CD8-positive, alpha-beta memory T cell (primary cell): ENCODE measurements at regions not wholly inside any gene's neighbourhood (a gene's known extent, or its start where the extent isn't known, plus 50 kb on each side); places are given as distances from the start of the nearest gene placed in this dataset.

ENCODE experiments used
- CTCF ChIA-PET: fragments of 350-600 bp; sonication (Branson Sonifier 250); formaldehyde crosslinking; loops from one replicate; lab custom pipeline; 2021; ENCODE audit warnings: antibody characterized with exemption; lab: Charles Lee
- POLR2A ChIA-PET: fragments of 350-600 bp; sonication (Branson Sonifier 250); formaldehyde crosslinking; loops from one replicate; lab custom pipeline; 2021; ENCODE audit warnings: antibody characterized with exemption; lab: Charles Lee
- DNase-seq, 5 donors: peaks; one replicate each; pipeline versions ENCODE4 v3.0.0 to v3.0.0-alpha.2; 2020 to 2022; ENCODE audit warnings: mixed read lengths in 1 of 5
- H3K27ac ChIP-seq: one replicate; pipeline ENCODE4 v1.7.0; 2013; ENCODE audit warnings: low read depth, mild to moderate bottlenecking, low read length, moderate library complexity
- H3K27me3 ChIP-seq: 2 replicates; pipeline ENCODE4 v1.7.0; 2013; ENCODE audit warnings: low read length, mild to moderate bottlenecking; ENCODE audit not compliant: insufficient read depth, poor library complexity, severe bottlenecking
- H3K36me3 ChIP-seq: 2 replicates; pipeline ENCODE4 v1.7.0; 2013; ENCODE audit warnings: mild to moderate bottlenecking, low read length, moderate library complexity; ENCODE audit not compliant: insufficient read depth
- H3K4me1 ChIP-seq: 2 replicates; pipeline ENCODE4 v1.7.0; 2013; ENCODE audit warnings: mild to moderate bottlenecking, low read length, moderate library complexity; ENCODE audit not compliant: insufficient read depth
- H3K4me3 ChIP-seq: 2 replicates; pipeline ENCODE4 v1.7.0; 2013; ENCODE audit warnings: mild to moderate bottlenecking, low read length
- H3K9me3 ChIP-seq: 2 replicates; pipeline ENCODE4 v1.7.0; 2013; ENCODE audit warnings: mild to moderate bottlenecking, low read length
- H3K27ac Mint-ChIP-seq, 8 donors: one replicate each; pipeline ENCODE4 v1.8.0; 2020 to 2021; ENCODE audit warnings: mixed read lengths in 8 of 8, mild to moderate bottlenecking in 6 of 8, inconsistent platforms in 3 of 8, moderate library complexity in 3 of 8
- H3K27me3 Mint-ChIP-seq, 2 donors: one replicate each; pipeline ENCODE4 v1.8.0; 2020 to 2021; ENCODE audit warnings: mixed read lengths in 2 of 2, mild to moderate bottlenecking in 1 of 2, moderate library complexity in 1 of 2
- H3K36me3 Mint-ChIP-seq, 3 donors: one replicate each; pipeline ENCODE4 v1.8.0; 2020 to 2021; ENCODE audit warnings: mixed read lengths in 3 of 3, inconsistent platforms in 1 of 3, mild to moderate bottlenecking in 1 of 3
- H3K4me1 Mint-ChIP-seq, 3 donors: one replicate each; pipeline ENCODE4 v1.8.0; 2020 to 2021; ENCODE audit warnings: mixed read lengths in 3 of 3, inconsistent platforms in 1 of 3, mild to moderate bottlenecking in 1 of 3
- H3K4me3 Mint-ChIP-seq, 7 donors: one replicate each; pipeline ENCODE4 v1.8.0; 2020 to 2021; ENCODE audit warnings: mixed read lengths in 7 of 7, mild to moderate bottlenecking in 6 of 7, moderate library complexity in 4 of 7, inconsistent platforms in 2 of 7
- H3K9me3 Mint-ChIP-seq, 5 donors: one replicate each; pipeline ENCODE4 v1.8.0; 2020 to 2022; ENCODE audit warnings: mixed read lengths in 5 of 5, mild to moderate bottlenecking in 3 of 5, moderate library complexity in 2 of 5, inconsistent platforms in 1 of 5

GRCh38 chr17:79146562-79146961, 71.9 kb downstream of the ENGASE start:
- peaks cover 4% of the 10 kb centered on the region for H3K27me3 ChIP-seq
- H3K27ac ChIP-seq = no peak overlapping the region
- no peaks in the 10 kb centered on the region for H3K4me1 ChIP-seq
- H3K9me3 ChIP-seq = no peaks in the 10 kb centered on the region
- POLR2A ChIA-PET = no interaction called here
- H3K36me3 ChIP-seq = no peaks in the 10 kb centered on the region
- CTCF ChIA-PET = no interaction called here
- peaks cover 5 to 11% of the 10 kb centered on the region in 2 donors for H3K27me3 Mint-ChIP-seq
- H3K4me3 Mint-ChIP-seq = no peak overlapping the region
- H3K4me3 ChIP-seq = no peak overlapping the region
- no peak for DNase-seq
- no peak overlapping the region for H3K27ac Mint-ChIP-seq
- no peaks in the 10 kb centered on the region for H3K9me3 Mint-ChIP-seq
- H3K36me3 Mint-ChIP-seq = no peaks in the 10 kb centered on the region
- H3K4me1 Mint-ChIP-seq = no peaks in the 10 kb centered on the region

GRCh38 chr17:79145548-79145947, 70.9 kb downstream of the ENGASE start:
- no peaks in the 10 kb centered on the region for H3K36me3 Mint-ChIP-seq

GRCh38 chr17:79144133-79144532, 69.5 kb downstream of the ENGASE start:
- Mint-ChIP-seq H3K9me3 (no peaks in the 10 kb centered on the region), H3K27me3 (peaks cover 9 to 16% of the 10 kb centered on the region in 2 donors), H3K36me3 (no peaks in the 10 kb centered on the region), H3K27ac (no peak overlapping the region), H3K4me3 (no peak overlapping the region), H3K4me1 (no peaks in the 10 kb centered on the region)
- POLR2A ChIA-PET = no interaction called here
- peaks cover under 1% of the 10 kb centered on the region for H3K27me3 ChIP-seq
- no peaks in the 10 kb centered on the region for H3K4me1 ChIP-seq
- no peaks in the 10 kb centered on the region for H3K36me3 ChIP-seq
- H3K4me3 ChIP-seq = no peak overlapping the region
- H3K9me3 ChIP-seq = no peaks in the 10 kb centered on the region
- CTCF ChIA-PET = no interaction called here
- DNase-seq = no peak
- no peak overlapping the region for H3K27ac ChIP-seq

More at GRCh38 chr17:79145548-79145947, 70.9 kb downstream of the ENGASE start:
- ChIA-PET CTCF (no interaction called here), POLR2A (no interaction called here)
- no peaks in the 10 kb centered on the region for H3K9me3 Mint-ChIP-seq
- peaks cover 4% of the 10 kb centered on the region for H3K27me3 ChIP-seq
- no peak overlapping the region for H3K27ac ChIP-seq
- no peak overlapping the region for H3K4me3 ChIP-seq
- no peak for DNase-seq
- H3K27me3 Mint-ChIP-seq = peaks cover 6 to 16% of the 10 kb centered on the region in 2 donors
- H3K4me1 Mint-ChIP-seq = no peaks in the 10 kb centered on the region
- no peaks in the 10 kb centered on the region for H3K9me3 ChIP-seq
- no peaks in the 10 kb centered on the region for H3K36me3 ChIP-seq
- no peaks in the 10 kb centered on the region for H3K4me1 ChIP-seq
- no peak overlapping the region for H3K4me3 Mint-ChIP-seq
- H3K27ac Mint-ChIP-seq = no peak overlapping the region

DNA sequence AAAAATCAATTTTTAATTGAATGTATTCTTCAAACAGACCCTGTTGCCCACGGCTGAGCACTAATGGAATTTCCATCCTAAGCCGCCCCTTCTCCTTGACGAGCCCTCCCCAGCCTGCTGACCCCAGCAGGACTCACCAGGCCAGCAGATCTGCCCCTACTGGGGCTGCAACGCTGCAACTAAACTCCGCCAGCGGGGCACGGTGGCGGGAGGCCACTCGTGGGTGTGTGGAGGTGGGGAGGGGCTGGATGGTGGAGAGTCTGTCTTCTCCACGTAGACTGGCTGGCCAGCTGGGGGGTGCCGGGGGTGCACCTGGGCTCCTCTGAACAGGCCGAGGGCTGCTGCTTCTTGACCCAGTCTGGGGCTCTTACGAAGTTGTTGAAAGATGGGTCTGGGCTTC, 67.8 kb downstream of the ENGASE start:
- no peak for DNase-seq
- no peak overlapping the region for H3K4me3 ChIP-seq
- Mint-ChIP-seq H3K4me1 (no peaks in the 10 kb centered on the region), H3K9me3 (no peaks in the 10 kb centered on the region), H3K36me3 (no peaks in the 10 kb centered on the region), H3K27me3 (peaks cover 9 to 16% of the 10 kb centered on the region in 2 donors), H3K4me3 (no peak overlapping the region), H3K27ac (no peak overlapping the region)
- POLR2A ChIA-PET = no interaction called here
- H3K27ac ChIP-seq = no peak overlapping the region
- no peaks in the 10 kb centered on the region for H3K36me3 ChIP-seq
- CTCF ChIA-PET = no interaction called here
- H3K9me3 ChIP-seq = no peaks in the 10 kb centered on the region
- H3K27me3 ChIP-seq = no peaks in the 10 kb centered on the region
- H3K4me1 ChIP-seq = no peaks in the 10 kb centered on the region

DNA sequence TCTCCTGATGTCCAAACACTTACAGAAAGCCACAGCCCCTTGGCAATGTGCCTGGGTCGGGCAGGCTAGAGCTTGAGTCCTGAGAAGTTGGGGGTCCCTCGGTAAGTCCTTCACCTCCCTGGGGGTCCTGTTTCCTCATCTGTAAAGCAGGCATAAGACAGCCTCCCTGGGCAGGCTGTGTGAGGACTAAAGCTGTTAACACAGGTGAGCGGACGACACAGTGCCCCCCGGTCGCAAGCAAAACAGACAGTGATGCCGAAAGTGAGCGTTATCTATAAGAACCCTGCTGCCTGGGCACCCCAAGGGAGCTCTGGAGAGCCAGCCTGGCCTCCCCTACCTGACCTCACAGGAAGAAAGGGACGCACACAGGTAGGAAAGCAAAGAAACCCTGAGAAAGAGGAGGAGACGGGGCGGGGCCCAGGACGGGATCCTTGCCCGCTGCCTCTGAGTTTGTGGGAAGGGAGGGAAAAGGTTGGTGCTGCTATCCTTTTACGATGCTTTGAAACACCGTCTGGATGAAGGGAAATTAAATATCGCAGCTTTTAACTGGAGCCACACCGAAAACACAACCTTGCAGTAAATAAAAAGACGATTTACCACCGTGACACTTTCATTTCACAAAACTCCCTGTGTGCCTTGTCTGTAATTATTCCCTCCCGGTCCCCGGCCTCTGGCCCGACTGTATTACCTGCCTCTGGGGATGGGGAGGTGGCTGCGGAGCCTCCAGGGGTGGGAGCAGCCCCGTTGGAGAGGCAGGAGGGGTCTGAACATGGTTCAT, 67.1 kb downstream of the ENGASE start:
- no peaks in the 10 kb centered on the region for H3K4me1 Mint-ChIP-seq
- Histone ChIP-seq H3K4me3 (no peak overlapping the region), H3K9me3 (no peaks in the 10 kb centered on the region), H3K27me3 (no peaks in the 10 kb centered on the region), H3K36me3 (no peaks in the 10 kb centered on the region), H3K4me1 (no peaks in the 10 kb centered on the region), H3K27ac (no peak overlapping the region)
- POLR2A ChIA-PET = no interaction called here
- no peak overlapping the region for H3K4me3 Mint-ChIP-seq
- no peaks in the 10 kb centered on the region for H3K36me3 Mint-ChIP-seq
- H3K27me3 Mint-ChIP-seq = peaks cover 9 to 16% of the 10 kb centered on the region in 2 donors
- H3K27ac Mint-ChIP-seq = no peak overlapping the region
- no peaks in the 10 kb centered on the region for H3K9me3 Mint-ChIP-seq
- CTCF ChIA-PET = no interaction called here
- DNase-seq = no peak

- Mint-ChIP-seq H3K9me3 (no peaks in the 10 kb centered on the region), H3K4me3 (no peak overlapping the region), H3K27ac (no peak overlapping the region), H3K4me1 (no peaks in the 10 kb centered on the region), H3K36me3 (no peaks in the 10 kb centered on the region), H3K27me3 (peaks cover 6 to 20% of the 10 kb centered on the region in 2 donors)
- no peak overlapping the region for H3K27ac ChIP-seq
- POLR2A ChIA-PET = no interaction called here
- H3K9me3 ChIP-seq = no peaks in the 10 kb centered on the region
- no peaks in the 10 kb centered on the region for H3K27me3 ChIP-seq
- no peaks in the 10 kb centered on the region for H3K4me1 ChIP-seq
- no peak for DNase-seq
- CTCF ChIA-PET = no interaction called here
- H3K36me3 ChIP-seq = no peaks in the 10 kb centered on the region
- H3K4me3 ChIP-seq = no peak overlapping the region
These were observed 64.2 kb downstream of the ENGASE start for GRCh38 chr17:79138826-79139225.

DNA sequence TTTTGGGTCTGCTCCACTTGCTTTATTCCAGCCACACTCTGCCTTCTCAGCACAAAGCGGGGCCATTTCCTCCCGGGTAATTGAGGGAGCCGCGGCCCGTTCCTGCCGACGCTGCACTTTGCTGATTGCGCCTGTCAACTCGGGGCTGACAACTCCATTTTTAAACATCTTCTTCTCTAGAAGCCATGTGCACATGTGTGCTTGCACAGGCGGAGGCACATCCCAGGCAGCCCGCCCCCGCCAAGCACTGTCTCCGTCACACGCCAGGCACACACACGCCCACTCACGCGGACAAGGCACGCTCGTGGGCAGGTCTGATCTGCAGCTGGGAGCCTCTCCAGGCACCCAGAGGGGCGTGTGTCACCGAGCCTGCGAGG, 63.2 kb downstream of the ENGASE start:
- Histone ChIP-seq H3K27ac (no peak overlapping the region), H3K4me3 (no peak overlapping the region), H3K36me3 (no peaks in the 10 kb centered on the region), H3K4me1 (no peaks in the 10 kb centered on the region), H3K27me3 (no peaks in the 10 kb centered on the region), H3K9me3 (no peaks in the 10 kb centered on the region)
- no peak overlapping the region for H3K27ac Mint-ChIP-seq
- peaks cover 8 to 25% of the 10 kb centered on the region in 2 donors for H3K27me3 Mint-ChIP-seq
- no peak overlapping the region for H3K4me3 Mint-ChIP-seq
- H3K36me3 Mint-ChIP-seq = no peaks in the 10 kb centered on the region
- no peaks in the 10 kb centered on the region for H3K4me1 Mint-ChIP-seq
- CTCF ChIA-PET = no interaction called here
- no peaks in the 10 kb centered on the region for H3K9me3 Mint-ChIP-seq
- DNase-seq = no peak
- POLR2A ChIA-PET = no interaction called here

- Mint-ChIP-seq H3K9me3 (no peaks in the 10 kb centered on the region), H3K4me1 (no peaks in the 10 kb centered on the region), H3K36me3 (no peaks in the 10 kb centered on the region), H3K27me3 (peaks cover 8 to 22% of the 10 kb centered on the region in 2 donors), H3K4me3 (no peak overlapping the region), H3K27ac (peak overlapping the region in 1 of 8 donors; percentile 77)
- no peaks in the 10 kb centered on the region for H3K4me1 ChIP-seq
- no peaks in the 10 kb centered on the region for H3K36me3 ChIP-seq
- ChIA-PET POLR2A (no interaction called here), CTCF (no interaction called here)
- no peak overlapping the region for H3K27ac ChIP-seq
- no peak overlapping the region for H3K4me3 ChIP-seq
- H3K9me3 ChIP-seq = no peaks in the 10 kb centered on the region
- H3K27me3 ChIP-seq = no peaks in the 10 kb centered on the region
- DNase-seq = no peak
These were observed 62.6 kb downstream of the ENGASE start for GRCh38 chr17:79137015-79137788.
